ENCODE measurements at regions not wholly inside any gene's neighbourhood (a gene's known extent, or its start where the extent isn't known, plus 50 kb on each side); places are given as distances from the start of the nearest gene placed in this dataset.
A peak's percentile ranks its signal among the peaks of the same experiment; 100 is the strongest.

DNA sequence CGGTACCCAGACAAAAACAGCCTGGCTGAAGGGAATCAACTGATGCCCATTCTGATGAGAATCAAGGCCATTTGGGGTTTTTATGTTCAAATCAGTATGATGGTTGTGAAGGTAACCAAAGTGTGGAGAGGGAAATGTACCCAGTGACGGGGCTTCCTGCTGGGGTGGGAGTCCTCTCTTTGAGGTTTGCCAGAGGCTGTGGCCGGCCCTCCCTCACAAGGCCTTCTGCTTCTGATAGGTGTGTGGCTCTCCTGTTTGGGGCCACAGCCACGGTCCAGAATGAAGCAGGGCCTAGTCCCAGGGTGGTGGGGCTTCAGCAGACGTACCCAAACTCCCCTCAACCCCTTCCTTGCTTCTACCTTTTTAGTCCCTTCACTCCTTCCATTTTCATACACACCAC, 86.7 kb upstream of the NAA20 start:
- DNase-seq: no peak

DNA sequence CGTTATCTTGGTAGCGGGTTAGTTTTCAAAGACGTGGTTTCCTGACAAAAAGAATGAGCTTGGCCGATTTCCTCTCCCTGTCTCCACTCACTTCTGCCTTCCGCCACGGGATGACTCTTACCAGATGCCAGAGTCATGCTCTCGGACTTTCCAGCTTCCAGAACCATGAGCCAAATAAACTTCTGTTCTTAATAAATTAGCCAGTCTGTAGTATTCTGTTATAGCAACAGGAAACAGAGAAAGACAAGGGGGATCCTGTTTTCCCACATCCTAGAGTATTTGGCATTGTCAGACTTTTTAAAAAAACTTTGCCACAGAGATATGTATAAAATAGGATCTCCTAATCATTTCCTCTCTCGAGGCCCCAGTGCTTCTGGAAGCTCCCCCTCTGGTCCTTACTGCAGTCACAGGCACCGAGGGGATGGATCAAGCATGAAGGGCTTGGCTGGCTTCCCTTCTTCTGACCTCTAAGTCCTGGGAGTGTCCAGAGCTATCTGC, 84.9 kb upstream of the NAA20 start:
- no peak for DNase-seq

GRCh38 chr20:19934792-19935491, 82.2 kb upstream of the NAA20 start:
- peak; percentile 9 for DNase-seq

GRCh38 chr20:19935842-19936241, 81.3 kb upstream of the NAA20 start:
- DNase-seq: no peak

GRCh38 chr20:19936466-19937200, 80.5 kb upstream of the NAA20 start:
- no peak for DNase-seq

DNA sequence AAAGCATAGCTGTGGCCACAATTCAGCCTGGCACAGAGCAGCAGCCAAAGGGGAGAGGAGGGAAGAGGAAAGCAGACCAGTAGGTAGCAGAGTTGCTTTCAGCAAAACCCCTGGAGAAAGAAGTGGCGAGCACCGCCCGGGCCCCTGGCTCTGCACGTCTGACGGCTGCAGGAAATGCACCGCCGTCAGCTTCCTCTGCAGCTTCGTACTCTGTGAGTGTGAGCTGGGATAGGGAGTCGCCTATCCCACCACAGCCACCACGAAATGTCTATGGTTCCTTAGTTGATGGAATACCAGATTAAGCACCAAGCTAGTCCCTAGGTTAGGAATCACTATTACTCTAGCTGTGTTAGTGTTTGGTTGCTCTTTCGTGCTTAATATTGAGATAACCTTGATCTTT, 79.9 kb upstream of the NAA20 start:
- peak; percentile 16 for DNase-seq

DNA sequence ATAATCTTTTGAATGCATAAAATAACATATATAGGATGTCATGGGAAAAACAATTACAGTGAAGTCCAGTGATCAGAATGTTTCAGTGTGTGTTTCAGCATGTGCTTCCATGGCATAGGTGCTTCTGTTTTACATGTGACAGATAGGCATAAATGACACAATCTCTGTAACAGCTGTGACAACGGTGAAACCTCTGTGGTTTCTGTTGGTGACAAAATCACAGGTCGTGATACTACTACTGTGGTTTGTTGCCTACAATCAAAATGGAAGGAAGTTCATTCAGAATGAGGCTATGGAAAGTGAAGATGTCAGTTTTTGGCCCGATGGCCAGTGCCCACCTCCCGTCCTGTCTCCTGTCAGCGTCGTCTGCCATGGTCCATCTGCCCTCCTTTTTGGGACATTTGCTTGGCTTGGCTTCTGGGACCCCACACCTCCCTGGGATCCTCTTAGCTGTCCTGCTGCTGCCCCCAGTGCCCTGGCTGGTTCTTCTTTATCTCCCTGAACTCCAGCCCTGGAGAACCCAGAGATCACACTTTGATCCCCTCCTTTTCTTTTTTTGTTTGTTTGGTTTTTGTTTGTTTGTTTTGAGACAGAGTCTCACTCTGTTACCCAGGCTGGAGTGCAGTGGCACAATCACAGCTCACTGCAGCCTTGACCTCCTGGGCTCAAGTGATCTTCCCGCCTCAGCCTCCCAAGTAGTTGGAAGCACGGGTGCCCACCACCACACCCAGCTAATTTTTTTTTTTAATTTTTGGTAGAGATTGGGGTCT, 79.3 kb upstream of the NAA20 start:
- peak; percentile 56 for DNase-seq

DNA sequence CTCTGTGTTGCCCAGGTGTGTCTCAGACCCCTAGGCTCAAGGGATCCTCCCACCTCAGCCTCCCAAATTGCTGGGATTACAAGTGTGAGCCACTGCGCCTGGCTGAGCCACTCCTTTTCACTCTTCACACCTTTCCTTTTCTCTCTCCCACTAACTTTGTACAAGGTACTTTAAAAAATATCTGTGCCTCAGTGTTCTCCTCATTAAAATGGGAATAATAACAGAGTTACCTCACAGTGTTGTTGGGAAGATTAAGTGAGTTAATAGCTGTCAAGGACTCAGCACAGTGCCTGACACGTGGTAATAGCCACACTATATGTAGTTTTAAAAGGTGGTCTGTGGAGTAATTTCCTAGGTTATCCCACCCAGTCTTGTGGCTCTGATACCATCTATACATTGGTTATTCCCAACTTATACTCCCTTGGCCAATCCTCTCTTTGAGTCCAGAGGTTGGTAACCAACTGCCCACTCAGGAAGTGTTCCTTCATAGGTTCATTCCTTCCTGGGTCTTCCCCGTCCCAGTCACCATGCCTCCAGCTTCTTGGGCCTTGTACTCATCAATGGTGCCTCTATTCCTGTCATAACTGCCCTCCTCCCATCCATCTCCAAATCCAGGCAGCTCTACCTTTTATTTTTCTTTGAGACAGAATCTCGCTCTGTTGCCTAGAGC, 78.6 kb upstream of the NAA20 start:
- no peak for DNase-seq

DNA sequence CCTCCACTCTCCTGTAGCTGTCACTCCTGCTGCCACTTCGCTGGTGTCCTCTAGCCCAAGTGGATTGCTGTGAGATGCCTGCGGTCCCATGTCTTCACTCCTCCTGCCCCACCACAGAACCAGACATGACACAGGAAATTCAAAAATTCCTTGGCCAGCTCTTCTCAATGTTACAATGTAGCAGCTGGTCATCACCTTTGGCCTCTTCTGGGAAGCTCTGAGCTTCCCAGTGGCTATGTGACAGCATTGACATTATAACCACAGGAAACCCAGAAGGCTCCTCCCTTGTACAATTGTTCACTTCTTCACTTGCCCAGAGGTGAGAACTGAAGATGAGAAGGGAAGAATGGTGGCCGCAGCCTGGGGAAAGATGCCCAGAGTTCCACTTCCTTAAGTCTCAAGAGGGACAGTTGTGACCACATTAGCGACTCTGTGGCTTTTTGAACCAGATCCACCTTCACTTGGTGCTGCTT, 76.1 kb upstream of the NAA20 start:
- DNase-seq: no peak

GRCh38 chr20:19942611-19943010, 74.6 kb upstream of the NAA20 start:
- no peak for DNase-seq

- peak; percentile 50 for DNase-seq
Observed at GRCh38 chr20:19943061-19943521, 74.1 kb upstream of the NAA20 start.

GRCh38 chr20:19944772-19945459, 72.2 kb upstream of the NAA20 start:
- no peak for DNase-seq

GRCh38 chr20:19945732-19946670, 71.2 kb upstream of the NAA20 start:
- no peak for DNase-seq

- peak; percentile 9 for DNase-seq
Observed at GRCh38 chr20:19947611-19948264, 69.4 kb upstream of the NAA20 start.

GRCh38 chr20:19949195-19949867, 67.8 kb upstream of the NAA20 start:
- no peak for DNase-seq

DNA sequence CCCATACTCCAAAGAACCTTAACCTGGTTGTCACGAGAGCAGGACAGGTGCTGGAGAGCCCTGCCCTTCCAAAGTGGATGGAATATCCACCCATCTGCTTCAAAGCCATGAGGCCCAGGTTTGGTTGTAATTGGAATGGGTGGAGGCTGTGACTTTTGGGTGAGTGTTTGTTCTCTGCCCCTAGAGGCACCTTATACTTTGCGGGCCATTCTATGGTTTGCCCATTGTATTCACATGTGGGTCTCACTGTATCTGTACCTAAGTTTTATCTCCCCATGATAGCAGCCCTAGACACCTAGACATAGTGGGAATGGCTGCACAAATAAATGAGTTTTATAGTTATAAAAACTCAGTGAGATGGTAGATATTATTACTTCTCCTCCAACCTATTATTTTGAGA, 67.1 kb upstream of the NAA20 start:
- DNase-seq: no peak

- DNase-seq: no peak
Observed at GRCh38 chr20:19952392-19952791, 64.8 kb upstream of the NAA20 start.

DNA sequence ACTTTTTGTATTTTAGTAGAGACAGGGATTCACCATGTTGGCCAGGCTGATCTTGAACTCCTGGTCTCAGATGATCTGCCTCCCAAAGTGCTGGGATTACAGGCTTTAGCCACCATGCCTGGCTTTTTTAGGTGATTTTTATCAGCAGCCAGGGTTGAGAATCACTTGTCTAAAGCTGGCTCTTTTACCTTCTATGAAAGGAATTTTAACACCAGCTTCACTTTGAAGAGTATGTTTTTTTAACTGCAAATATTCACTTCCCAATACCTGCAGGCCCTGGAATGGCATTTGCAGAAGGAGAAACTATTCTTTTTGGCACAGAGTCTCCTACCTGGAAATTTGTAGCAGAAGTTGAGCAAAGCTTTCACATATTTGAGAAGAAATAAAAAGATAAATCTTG, 63.6 kb upstream of the NAA20 start:
- no peak for DNase-seq

- DNase-seq: no peak
Observed at GRCh38 chr20:19956976-19957375, 60.2 kb upstream of the NAA20 start.

DNA sequence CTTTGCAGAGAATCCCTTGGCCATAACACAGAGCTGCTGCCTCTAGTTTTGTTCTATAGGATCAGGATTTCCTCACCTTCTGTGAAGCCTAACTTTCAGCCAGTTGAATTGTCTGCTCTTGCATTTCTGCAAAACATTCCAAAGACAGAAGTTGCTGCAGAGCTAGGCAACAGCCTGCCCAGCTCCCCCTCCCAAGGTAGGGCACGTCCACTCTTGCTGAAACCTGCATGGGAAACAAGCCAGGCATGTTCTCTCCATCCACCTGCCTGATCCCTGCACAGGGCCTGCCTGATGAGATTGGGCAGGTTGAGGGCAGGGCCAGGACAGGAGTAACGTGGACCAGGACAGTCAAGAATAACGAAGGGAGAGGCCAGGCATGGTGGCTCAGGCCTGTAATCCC, 58.9 kb upstream of the NAA20 start:
- no peak for DNase-seq
